ENCODE measurements at regions not wholly inside any gene's neighbourhood (a gene's known extent, or its start where the extent isn't known, plus 50 kb on each side); places are given as distances from the start of the nearest gene placed in this dataset.
"Not testable (repeated sequence)": the region's sequence is repeated elsewhere in the genome, so short reads cannot be mapped to it uniquely, and the experiment has no call there.

DNA sequence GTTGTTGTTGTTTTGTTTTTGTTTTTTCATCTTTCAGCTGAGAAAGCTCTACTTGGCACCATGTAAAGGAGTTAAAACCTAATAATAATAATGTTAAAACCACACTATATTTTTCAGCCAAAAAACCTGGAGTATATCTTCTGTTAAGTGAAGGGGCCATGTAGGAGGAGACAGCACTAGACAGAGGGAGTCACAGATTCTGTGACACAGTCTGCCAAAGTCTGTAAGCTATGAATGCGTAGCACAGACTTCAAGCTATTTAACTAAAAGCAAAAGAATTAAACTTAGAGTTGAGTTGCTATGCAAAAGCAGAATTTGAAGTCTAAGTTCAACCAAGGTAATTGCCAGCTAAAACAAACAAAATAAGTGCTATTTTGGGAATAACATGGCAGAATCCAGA is 296.0 kb upstream of the COL8A1 start:
- no peak for DNase-seq (ENCODE audit: extremely low read depth in 1 of 11, low read depth in 9 of 11, low spot score in 4 of 11)

DNA sequence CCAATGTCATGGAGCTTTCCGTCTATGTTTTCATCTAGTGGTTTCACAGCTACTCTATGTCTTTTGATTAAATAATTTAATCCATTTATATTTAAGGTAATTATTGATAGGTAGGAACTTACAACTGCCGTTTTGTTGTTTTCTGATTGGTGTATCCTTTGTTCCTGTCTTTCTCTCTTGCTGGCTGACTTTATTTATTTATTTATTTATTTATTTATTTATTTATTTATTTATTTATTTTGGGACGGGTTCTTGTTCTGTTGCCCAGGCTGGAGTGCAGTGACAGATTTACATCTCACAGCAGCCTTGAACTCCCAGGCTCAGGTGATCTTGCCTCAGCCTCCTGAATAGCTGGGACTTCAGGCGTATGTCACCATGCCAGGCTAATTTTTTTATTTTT is 299.2 kb upstream of the COL8A1 start:
- no peak for DNase-seq (ENCODE audit: extremely low read depth in 1 of 11, low read depth in 9 of 11, low spot score in 4 of 11)

DNA sequence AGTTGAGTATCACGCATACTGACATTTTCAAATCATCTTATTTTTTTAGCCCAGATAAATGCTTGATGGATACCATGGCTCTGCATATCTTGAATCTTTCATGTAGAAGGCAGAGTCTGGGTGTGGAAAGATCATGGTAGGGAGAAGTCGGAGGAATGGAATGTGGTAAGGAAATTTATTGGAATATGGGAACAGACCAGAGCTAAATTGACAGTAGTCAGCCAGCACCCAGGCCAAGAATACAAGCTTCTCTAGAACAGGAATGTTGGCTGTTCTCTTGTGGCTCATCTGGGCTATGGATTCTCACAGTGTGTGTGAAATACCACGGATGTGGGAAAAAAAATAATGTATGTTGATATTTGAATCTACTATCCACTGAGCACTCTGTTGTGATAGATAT is 305.7 kb upstream of the COL8A1 start:
- DNase-seq (ENCODE audit: extremely low read depth in 1 of 11, low read depth in 9 of 11, low spot score in 4 of 11): no peak

DNA sequence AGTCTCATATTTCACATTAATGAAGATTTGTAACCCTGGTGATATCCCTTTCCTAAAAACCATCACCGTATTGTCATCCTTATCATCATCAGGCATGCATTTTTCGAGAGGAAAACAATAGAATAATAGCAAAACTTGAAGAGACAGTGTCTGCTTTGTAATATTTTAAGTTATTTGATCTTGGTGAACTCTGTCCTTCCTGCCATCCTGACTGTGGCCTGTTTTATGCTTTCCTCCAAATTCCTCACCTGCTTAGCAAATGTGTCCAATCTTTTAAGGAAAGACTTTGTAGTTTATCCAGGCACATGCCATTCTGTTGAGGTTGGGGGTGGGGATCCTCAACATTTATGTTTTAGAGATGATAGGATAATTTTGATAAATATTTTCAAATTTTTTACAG is 306.1 kb upstream of the COL8A1 start:
- DNase-seq (ENCODE audit: extremely low read depth in 1 of 11, low read depth in 9 of 11, low spot score in 4 of 11): no peak

DNA sequence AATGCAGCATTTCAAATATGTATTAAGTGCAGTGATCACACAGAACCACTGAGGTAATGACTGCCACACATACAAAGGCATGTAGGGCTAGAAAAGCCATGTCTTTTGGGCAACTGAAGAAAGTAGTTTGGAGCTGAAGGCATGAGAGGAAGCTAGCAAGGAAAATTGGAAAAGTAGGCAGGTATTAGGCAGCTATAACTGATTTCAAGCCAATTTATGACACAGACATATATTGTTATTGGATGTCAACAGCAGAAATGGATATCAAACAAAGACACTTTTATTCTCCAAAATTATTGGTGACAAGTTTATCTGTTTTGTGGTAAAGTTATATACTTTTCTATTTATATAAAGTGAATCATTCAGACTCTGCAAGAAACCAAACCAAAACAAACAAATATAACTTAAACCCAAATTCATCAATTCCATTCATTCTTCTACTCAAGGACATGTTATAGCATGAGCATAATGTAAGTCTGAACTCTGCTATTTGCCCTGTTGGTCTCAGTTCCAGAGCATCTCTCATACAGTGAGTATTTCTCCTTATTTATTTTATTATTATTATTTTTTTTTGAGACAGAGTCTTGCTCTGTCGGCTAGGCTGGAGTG is 307.4 kb upstream of the COL8A1 start:
- DNase-seq (ENCODE audit: extremely low read depth in 1 of 11, low read depth in 9 of 11, low spot score in 4 of 11): no peak

DNA sequence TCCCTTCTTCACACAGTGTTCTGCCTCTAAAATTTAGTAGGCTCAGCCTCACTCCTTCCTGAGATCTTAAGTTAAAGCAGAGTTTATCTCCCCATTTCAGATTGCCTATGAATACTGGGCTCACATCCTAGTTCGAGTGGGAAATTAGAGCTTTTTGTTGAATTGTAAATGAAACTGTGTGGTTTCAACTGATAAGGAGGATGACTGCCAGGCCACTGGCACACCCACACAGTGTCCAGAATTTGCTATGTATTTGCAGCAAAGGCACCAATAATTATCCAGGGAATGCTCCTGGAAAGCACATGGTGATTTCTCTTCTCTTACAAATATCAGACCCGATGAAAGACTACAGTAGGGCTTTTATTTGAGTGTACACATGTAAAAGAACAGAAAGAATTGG is 308.1 kb upstream of the COL8A1 start:
- no peak for DNase-seq (ENCODE audit: extremely low read depth in 1 of 11, low read depth in 9 of 11, low spot score in 4 of 11)

DNA sequence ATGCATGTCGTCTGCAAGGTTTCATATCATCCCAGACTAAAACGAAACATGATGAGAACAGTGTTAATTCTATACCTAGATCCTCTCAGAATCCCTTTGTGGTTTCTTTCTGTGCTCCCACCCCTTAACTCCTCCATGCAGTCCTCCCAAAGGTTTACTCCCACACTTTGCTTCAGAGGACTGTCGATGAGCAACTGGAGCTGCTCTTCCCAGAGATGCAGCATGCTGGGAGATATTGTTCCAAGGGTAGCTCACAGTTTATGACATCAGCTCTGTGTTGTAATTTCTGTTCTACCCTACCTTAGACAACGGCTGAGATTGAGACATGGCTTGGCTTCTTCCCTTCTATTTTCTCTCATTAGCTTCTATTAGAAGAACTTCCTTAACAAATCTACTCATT is 313.0 kb upstream of the COL8A1 start:
- no peak for DNase-seq (ENCODE audit: extremely low read depth in 1 of 11, low read depth in 9 of 11, low spot score in 4 of 11)

DNA sequence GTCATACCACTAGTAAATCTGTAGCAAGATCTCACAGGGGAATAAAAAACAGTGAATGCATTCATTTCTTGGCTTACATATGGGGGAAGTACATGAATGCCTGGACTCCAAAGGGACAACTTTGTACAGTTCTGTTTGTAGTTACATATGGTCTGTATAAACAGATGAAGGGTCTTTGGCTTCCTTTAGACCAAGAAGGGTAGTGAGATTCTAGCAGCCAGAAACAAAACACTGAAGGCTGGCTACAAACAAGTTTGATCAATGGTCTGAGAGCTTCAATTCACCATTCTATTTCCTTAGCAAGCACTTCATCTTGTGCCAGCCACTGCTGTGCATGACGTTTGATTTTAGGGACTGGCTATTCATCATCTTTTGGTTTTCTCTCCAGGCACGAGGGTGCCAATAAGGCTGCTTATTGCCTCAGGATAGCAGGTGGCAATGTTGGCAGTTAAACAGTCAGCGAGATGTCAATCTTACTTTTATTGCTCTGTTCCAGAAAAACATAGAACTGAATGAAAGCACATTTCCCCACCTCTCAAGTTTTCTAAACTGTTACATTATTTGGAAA is 313.7 kb upstream of the COL8A1 start:
- DNase-seq (ENCODE audit: extremely low read depth in 1 of 11, low read depth in 9 of 11, low spot score in 4 of 11): no peak

DNA sequence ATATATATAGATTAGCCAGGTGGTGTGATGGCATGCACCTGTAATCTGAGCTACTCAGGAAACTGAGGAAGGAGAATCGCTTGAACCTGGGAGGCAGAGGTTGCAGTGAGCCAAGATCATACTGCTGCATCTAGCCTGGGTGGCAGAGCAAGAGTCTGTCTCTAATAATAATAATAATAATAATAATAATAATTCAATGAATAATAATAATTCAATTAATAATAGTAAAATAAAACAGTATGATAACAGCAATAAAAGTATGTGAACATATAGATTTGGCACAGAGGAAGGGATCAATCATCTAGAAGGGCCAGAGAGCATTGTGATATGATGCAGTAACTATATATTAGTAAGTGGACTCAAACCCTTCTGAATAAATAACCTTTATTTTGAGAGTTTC is 314.5 kb upstream of the COL8A1 start:
- no peak for DNase-seq (ENCODE audit: extremely low read depth in 1 of 11, low read depth in 9 of 11, low spot score in 4 of 11)

DNA sequence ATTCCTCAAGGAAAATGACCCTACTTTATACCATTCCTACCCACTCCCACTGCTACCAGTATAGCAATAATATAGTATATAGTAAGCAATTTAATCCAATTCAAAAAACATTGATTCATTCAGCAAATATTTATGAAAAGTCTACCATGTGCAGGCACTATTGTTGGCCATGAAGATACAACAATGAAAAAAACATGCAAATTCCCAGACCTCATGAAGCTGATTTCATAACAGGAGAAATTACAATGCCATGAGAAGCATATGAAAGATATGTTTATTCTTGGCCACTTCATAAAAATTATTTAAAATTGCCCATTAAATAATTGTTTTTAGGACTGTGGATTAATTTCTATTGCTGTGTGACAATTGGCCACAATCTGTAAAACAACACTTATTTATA is 315.8 kb upstream of the COL8A1 start:
- no peak for DNase-seq (ENCODE audit: extremely low read depth in 1 of 11, low read depth in 9 of 11, low spot score in 4 of 11)

DNA sequence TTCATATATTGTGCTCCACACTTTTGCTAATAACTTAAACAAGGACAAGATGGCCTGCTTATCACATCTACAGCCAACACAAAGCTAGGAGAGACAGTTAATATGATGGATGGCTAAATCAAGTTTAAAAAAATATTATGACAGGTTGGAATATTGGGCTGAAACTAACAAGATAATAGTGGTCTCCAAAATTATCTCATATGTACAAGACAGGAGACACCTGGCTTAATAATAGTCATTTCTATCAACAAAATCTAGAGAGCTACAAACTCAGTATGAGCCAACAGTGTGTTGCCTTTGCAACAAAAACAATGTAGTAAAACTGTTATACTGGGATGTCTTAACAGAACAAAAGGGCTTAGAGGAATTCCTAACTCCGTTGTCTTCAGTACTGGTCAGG is 317.1 kb upstream of the COL8A1 start:
- no peak for DNase-seq (ENCODE audit: extremely low read depth in 1 of 11, low read depth in 9 of 11, low spot score in 4 of 11)

DNA sequence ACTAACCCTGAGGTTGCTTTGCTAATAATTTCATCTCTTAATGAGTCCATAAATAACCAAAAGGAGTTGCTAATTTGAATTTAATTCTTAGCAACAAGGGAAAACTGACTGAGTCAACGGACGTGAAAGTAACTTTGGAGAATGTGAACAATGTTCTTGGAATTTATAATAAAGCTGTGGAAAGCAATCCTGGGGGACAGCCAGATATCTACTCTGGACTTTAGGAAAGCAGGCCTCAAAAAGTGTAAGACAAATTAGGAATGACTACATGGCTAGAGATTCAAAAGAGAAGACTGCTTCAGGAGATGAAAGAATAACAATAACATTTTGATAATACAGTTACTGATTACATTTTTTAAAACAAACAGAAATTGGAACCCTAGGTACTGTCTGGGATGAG is 318.4 kb upstream of the COL8A1 start:
- no peak for DNase-seq (ENCODE audit: extremely low read depth in 1 of 11, low read depth in 9 of 11, low spot score in 4 of 11)

DNA sequence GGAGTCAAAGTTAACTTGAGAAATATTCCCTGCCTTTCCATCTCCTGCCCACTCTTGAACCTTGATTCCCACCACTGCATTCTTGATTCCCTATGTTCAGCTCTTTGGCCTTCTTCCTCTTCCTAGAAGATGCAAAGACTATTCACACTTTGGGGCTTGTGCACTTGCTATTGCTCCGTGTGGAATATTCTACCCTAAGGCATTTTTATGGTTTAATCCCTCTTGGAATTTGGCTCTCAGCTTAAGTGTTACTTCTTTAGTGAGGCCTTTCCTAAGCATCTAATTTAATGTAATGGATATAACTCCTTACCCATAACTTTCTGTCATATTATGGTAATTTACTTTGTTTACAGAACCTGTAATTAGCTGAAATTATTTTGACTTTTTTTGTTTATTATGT is 318.9 kb upstream of the COL8A1 start:
- DNase-seq (ENCODE audit: extremely low read depth in 1 of 11, low read depth in 9 of 11, low spot score in 4 of 11): no peak

DNA sequence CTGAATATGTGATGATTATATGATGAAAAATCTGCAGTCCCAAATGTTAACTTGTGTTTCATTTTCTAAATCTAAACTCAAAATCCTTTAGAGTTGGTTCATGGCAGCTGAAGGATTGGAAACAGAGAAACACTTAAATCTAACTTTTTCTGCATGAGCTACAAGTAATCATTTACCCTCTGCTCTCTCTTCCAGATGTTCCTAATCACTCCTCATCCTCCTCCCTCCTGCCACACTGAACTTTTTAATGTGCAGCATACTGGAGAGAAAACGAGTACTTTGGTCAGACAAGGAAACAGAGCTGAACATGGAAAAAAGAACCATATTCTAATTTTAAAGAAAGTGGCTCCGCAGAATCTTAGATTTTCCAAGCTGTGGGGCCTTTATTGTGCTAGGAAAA is 321.2 kb upstream of the COL8A1 start:
- DNase-seq (ENCODE audit: extremely low read depth in 1 of 11, low read depth in 9 of 11, low spot score in 4 of 11): no peak

DNA sequence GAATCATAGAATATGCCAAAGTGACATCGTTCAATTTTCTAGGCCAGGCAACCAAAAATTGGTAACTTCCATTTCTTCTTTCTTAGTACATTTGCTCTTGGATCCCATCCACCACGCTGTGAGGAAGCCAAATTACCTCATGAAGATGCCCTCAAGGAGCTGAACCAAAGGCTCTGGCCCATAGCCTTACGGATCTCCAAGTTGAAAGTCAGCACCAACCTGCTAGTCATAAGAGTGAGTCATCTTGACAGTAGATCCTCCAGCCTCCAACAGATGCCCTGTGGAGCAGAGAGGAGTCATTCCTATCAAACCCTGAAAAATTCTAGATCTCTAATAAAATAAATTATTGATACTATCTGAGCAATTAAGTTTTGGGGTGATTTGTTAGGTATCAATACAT is 322.5 kb upstream of the COL8A1 start:
- no peak for DNase-seq (ENCODE audit: extremely low read depth in 1 of 11, low read depth in 9 of 11, low spot score in 4 of 11)

DNA sequence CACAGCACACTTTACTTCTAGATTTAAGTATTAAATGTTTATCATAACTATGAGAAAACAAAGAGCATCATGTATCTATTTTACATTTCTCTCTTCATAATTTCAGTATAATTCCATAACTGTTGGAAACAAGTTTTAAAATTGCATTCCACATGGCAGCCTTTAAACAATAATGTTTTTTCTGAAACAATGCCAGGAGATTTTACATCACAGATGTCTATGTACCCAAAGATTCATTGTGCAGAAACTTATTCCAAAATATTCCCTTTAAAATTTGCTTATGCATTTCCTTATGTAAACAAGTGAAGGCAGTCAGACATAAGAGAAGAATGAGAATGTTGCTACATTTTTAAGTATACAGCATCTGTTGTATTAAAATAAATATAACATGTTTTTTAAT is 324.9 kb upstream of the COL8A1 start:
- DNase-seq (ENCODE audit: extremely low read depth in 1 of 11, low read depth in 9 of 11, low spot score in 4 of 11): no peak

DNA sequence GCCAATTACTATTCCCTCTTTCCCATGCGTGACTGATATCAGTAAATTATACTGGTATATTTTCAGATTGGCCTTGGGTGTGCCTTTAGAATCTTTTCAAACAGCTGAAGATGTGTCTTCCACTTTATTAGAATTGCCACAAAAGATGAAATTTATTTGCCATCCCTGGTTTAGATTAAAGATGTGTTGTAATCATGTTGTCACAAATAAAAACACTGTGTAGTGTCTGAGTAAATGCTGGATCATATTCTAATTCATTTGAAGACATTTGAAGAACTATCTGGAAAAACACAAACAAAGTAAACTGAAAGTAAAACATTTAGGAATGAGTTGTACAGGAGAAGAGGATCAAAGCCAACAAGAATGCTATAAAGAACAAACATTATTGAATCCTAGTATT is 339.7 kb upstream of the COL8A1 start:
- DNase-seq (ENCODE audit: extremely low read depth in 1 of 11, low read depth in 9 of 11, low spot score in 4 of 11): no peak

DNA sequence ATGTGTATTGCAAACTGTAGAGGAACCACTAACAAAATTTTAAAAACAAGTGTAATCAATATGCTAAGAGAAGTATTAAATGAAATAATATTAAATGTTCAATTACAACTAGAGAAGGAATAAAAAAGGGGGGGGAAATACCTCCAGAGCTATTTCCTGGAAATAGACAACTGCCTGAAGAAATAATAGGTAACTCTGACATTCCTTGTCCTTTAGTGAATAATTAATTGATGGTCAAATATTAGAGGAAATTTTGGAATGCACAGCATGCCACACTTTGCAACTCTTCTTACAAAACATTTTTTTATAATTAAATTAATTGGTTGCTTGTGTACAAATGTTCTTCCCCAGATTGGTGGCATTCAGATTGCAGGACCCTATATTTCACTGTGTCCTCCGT is 342.6 kb upstream of the COL8A1 start:
- DNase-seq (ENCODE audit: extremely low read depth in 1 of 11, low read depth in 9 of 11, low spot score in 4 of 11): no peak

DNA sequence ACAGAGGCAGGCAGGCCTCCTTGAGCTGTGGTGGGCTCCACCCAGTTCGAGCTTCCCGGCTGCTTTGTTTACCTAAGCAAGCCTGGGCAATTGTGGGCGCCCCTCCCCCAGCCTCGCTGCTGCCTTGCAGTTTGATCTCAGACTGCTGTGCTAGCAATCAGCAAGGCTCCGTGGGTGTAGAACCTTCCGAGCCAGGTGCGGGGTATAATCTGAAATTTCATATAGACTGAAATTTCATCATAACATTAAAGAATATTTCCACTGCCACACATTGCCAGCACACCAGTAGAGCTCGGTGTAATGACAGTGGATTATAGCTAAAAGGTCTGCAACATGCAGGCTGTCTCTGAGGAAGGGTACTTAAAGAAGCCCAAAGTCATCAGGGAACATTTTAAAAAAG is 344.3 kb upstream of the COL8A1 start:
- not testable (repeated sequence) for DNase-seq (ENCODE audit: extremely low read depth in 1 of 11, low read depth in 9 of 11, low spot score in 4 of 11)

DNA sequence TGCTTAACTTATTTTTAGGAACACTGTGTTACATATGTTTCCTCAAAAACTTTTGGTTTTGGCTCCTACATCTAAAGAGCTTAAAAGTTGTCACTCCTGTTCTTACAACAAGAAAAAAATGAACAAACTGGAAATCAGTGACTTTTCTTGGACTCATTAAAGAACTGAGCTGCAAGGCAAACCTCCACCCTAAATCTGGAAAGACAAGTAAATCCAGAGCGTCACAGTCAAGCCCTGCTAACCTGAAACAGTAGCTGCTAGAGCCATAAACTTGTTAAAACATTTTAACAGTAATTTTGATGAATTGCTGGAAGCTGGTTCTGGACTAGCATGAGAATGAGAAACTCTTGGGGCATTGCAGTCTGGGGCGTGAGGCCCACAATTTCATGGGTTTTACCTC is 350.5 kb upstream of the COL8A1 start:
- no peak for DNase-seq (ENCODE audit: extremely low read depth in 1 of 11, low read depth in 9 of 11, low spot score in 4 of 11)

DNA sequence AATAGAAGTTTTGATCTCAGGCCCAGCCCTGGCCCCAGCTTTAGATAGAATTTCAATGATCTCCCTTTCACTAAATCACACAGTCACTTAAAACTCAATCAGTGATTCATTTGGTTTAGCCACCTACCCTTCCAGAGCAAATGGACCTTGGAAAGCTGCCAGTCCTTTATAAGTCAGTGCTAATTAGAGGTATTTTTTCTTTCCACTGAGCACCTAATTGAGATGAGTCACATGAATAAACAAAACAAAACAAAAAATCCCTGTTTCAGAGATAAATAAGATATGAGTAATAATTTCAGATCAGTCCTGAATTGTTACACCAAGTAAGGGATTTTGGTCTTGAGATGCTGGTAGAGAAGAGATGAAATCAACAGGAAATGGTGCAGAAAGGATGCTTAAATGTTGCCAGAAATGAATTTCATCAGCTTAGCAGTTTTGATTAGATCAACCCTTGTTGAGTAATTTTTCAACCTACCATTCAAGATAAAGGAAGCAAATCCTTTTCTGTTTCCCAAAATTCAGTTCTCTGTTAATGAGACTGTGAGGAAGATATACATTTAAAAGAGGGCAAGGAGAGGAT is 352.0 kb upstream of the COL8A1 start:
- DNase-seq (ENCODE audit: extremely low read depth in 1 of 11, low read depth in 9 of 11, low spot score in 4 of 11): no peak
